CMK (cell line): ENCODE measurements at regions not wholly inside any gene's neighbourhood (a gene's known extent, or its start where the extent isn't known, plus 50 kb on each side); places are given as distances from the start of the nearest gene placed in this dataset.
A peak's percentile ranks its signal among the peaks of the same experiment; 100 is the strongest.
"Not testable (repeated sequence)": the region's sequence is repeated elsewhere in the genome, so short reads cannot be mapped to it uniquely, and the experiment has no call there.

Experiments used
- DNase-seq: peaks from one replicate; pipeline ENCODE4 v3.0.0-alpha.2; 2010; ENCODE audit warnings: low read depth

GRCh38 chr1:4174291-4175200, 274.5 kb upstream of the C1orf174 start:
- no peak for DNase-seq

GRCh38 chr1:4175566-4176405, 275.7 kb upstream of the C1orf174 start:
- DNase-seq = no peak

GRCh38 chr1:4176841-4177240, 276.8 kb upstream of the C1orf174 start:
- no peak for DNase-seq

DNA sequence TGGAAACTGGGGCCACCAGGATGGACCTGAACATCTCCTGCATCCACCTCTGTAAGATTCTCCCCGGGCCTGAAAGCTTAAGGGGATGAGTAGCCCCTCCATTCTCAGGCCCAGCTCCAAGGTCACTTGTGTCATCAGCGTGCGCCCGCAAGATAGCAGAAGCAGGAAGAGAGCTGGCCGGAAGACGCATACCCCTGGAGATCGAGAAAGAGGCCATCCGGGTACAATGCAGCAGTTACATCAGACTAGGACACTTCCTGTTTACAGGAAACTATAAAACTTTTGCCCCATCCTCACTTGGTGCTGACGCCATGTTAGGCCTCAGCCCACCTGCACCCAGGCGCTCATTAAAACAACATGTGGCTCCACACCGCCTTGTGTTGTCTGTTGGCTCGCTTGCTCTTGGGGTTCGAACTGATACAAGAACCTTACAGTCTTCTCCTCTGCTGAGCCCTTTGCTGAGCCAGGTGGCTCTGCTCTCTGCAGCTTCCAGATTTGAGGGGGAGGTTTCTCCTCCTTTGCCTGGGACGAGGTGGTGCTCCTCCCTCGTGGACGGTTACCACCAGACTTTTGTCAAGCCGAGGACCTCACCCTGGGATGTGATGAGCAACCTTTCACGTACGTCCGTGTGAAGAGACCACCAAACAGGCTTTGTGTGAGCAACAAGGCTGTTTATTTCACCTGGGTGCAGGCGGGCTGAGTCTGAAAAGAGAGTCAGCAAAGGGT, 277.5 kb upstream of the C1orf174 start:
- DNase-seq = peak; percentile 12

GRCh38 chr1:4178501-4179113, 278.5 kb upstream of the C1orf174 start:
- no peak for DNase-seq

DNA sequence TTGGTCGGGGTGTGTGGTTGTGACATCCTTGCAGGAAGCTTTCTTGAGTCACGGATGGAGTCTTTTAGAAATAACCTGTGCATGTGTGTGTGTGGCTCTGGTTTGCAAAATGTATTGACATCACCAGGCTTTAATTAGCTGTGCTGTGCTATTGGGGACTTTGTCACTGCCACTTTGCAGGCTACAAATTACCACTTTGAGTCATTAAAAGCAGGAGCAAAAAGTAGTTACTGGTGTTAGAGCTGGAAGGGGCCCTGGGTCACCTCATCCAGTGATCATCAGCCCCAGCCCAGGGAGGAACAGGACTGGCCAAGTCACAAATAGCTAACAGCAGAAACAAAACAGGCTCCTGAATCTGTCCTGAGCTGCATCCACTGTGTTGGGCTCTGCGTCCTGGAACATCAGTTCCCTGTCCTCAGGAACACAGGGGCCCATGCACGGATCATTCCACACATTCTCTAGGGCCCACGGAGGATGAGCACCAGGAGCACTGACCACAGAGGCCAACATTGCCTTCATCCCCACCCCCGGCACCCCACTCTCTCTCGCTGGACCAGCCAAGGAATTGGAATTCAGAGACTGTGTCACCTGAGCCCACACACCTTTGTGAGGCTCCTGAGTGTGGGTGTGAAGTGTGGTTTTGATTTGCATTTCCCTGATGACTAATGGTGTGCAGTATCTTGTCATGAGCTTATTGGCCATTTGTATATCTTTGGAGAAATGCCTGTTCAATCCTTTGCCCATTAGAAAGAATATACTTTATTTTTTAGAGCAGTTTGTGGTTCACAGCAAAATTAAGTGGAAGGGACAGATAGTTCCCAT, 280.1 kb upstream of the C1orf174 start:
- DNase-seq = no peak

- DNase-seq = not testable (repeated sequence)
Observed at GRCh38 chr1:4186486-4186885, 286.4 kb upstream of the C1orf174 start.

- DNase-seq = no peak
Observed at GRCh38 chr1:4203501-4203900, 303.4 kb upstream of the C1orf174 start.

- no peak for DNase-seq
Observed at GRCh38 chr1:4207183-4207582, 307.1 kb upstream of the C1orf174 start.

- DNase-seq = no peak
Observed at GRCh38 chr1:4207842-4208692, 308.0 kb upstream of the C1orf174 start.

- DNase-seq = no peak
Observed at GRCh38 chr1:4210043-4210442, 310.0 kb upstream of the C1orf174 start.

GRCh38 chr1:4212796-4213195, 312.7 kb upstream of the C1orf174 start:
- DNase-seq = no peak

DNA sequence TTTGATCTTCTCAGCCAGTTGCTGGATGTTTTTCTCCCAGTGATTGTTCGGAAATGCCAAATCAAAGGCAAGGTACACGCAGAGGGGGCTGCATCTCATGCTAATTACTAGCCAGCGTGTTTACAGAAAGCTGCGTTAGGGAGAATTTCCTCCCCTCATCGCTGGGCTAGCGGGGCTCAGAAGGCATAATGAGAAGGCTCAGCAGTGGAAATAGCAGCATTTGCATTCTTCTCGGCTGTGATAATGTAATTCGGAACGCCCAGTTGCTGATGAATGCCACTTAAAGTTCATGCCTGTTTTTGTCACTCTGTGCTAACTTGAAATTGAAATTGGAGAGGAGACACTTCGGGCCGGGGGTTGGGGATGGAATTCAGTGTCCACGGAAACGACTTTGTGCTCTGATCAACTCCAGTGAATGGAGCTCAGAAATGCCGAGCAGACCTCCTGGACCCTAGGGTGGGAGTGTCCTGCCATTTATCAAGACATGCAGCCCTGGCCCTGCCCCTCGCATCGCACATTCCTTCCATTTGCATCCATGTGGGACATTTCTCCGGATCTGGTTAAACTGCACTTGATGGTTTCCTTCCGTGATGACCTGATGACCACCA, 313.4 kb upstream of the C1orf174 start:
- DNase-seq = no peak

- no peak for DNase-seq
Observed at GRCh38 chr1:4214826-4215225, 314.8 kb upstream of the C1orf174 start.

DNA sequence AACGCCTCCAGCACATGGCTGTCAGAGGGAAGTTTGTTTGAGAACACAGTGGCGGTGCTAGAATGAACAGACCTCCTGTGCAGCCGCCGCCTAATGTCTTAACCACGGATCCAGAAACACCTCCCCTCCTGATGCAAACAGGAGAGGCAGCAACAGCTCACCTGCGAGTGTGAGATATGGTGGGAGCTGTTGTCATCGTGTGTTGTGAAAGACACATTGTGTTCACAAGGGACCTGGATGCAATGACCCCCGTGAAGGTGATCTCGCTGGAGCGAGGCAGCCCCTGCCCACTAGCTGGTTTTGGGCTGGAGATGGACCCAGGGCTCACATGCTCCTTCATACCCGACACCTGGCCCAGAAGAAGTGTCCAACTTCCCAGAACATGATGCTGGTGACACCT, 315.3 kb upstream of the C1orf174 start:
- no peak for DNase-seq

DNA sequence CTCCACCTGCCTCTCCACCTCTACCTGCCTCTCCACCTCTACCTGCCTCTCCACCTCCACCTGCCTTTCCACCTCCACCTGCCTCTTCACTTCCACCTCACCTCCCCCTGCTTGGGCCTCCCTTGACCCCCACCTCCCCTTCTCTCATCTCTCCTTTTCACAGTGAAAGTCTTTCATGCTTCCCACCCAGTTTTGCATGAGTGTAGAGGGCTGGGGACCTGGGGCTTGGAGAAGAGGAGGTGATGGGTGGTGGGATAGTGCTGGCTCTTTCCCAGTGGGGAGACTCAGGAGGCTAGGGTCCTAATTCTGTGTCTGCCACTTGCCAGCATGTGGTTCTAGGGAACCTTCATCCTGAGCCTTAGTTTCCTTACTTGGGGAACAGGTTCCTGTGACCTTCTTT, 316.2 kb upstream of the C1orf174 start:
- DNase-seq = no peak

DNA sequence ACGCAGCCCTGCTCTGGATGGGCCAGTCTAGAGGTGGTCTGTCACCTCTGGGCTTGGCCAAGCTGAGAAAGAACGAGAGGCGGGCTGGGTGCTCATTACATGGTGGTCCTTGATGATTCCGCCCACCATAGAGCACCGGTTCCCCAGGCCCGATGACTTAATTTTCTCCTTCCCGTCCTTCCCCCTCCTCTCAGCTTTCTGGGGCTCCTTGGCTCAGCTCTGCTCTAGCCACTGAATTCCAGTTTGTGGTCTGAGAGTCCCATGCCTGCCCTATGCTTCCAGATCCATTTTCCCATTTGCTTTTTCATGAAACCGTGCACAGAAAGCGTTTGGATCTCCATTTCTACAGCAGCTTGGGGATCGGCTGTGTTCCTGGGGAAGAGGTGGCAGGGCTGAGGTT, 318.5 kb upstream of the C1orf174 start:
- DNase-seq = no peak

DNA sequence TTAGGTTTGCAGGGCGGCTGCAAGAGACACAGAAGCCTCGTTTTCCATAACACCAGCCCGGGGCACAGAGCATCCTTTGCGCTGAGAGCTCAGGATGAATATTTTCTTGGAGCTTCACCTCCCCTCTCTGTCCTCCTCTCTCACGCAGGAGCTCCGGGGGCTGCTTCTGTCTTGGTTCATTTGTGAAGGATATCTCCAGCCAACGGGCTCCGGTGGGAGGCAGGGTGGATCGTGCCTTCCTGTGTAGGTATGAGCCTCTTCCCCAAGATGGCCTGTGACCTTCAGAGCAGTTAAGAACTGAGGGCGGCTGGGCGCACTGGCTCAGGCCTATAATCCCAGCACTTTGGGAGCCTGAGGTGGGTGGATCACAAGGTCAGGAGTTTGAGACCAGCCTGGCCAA, 319.0 kb upstream of the C1orf174 start:
- DNase-seq = no peak

- no peak for DNase-seq
Observed at GRCh38 chr1:4219826-4220225, 319.8 kb upstream of the C1orf174 start.

DNA sequence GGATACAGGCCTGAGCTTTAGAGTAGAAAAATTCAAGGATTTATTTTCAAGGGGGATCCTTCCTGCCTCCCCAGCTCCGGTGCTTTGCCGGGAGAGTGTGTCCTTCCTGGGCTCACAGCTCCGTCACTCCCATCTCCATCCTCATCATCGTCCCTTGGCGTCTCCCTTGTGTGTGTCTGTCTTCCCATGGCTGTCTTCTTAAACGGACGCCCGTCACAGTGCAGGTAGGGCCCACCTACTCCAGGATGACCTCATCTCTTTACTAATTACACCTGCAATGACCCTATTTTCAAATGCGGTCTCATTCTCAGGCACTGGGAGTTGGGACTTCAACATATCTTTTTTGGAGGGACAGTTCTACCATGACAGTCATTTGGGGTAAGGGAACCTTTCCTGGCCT, 320.3 kb upstream of the C1orf174 start:
- no peak for DNase-seq
